Coronary artery (tissue), 2 donors: ENCODE measurements at regions not wholly inside any gene's neighbourhood (a gene's known extent, or its start where the extent isn't known, plus 50 kb on each side); places are given as distances from the start of the nearest gene placed in this dataset.

Source experiments
- DNase-seq: peaks from one replicate; pipeline ENCODE4 v3.0.0-alpha.2; 2017; ENCODE audit warnings: low spot score
- H3K27ac ChIP-seq, 2 donors: fragments of 200-600 bp; sonication (generic); one replicate each; pipeline ENCODE4 v1.5.1; 2016 to 2019
- H3K4me3 ChIP-seq: fragments of 200-600 bp; sonication (generic); 2 replicates; pipeline ENCODE4 v1.5.1; 2016; ENCODE audit warnings: mild to moderate bottlenecking, moderate library complexity
- TF ChIP-seq, protein P1 (sequence below): fragments of 200-600 bp; sonication (generic); IDR thresholded peaks from one replicate; pipeline ENCODE4 v1.5.1; 2019; ENCODE audit warnings: antibody characterized with exemption

GRCh38 chr15:25051399-25052154 lies 96.8 kb downstream of the SNRPN start:
- no peak overlapping the region for H3K27ac ChIP-seq
- DNase-seq: peak; percentile 43
- TF ChIP-seq, protein P1, sequence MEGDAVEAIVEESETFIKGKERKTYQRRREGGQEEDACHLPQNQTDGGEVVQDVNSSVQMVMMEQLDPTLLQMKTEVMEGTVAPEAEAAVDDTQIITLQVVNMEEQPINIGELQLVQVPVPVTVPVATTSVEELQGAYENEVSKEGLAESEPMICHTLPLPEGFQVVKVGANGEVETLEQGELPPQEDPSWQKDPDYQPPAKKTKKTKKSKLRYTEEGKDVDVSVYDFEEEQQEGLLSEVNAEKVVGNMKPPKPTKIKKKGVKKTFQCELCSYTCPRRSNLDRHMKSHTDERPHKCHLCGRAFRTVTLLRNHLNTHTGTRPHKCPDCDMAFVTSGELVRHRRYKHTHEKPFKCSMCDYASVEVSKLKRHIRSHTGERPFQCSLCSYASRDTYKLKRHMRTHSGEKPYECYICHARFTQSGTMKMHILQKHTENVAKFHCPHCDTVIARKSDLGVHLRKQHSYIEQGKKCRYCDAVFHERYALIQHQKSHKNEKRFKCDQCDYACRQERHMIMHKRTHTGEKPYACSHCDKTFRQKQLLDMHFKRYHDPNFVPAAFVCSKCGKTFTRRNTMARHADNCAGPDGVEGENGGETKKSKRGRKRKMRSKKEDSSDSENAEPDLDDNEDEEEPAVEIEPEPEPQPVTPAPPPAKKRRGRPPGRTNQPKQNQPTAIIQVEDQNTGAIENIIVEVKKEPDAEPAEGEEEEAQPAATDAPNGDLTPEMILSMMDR: no peak
- H3K4me3 ChIP-seq: peak overlapping the region; percentile 45

- H3K4me3 ChIP-seq: peak overlapping the region; percentile 45
- H3K27ac ChIP-seq: no peak overlapping the region
- TF ChIP-seq, protein P1: no peak
- no peak for DNase-seq
Measured at GRCh38 chr15:25052191-25052999, 97.6 kb downstream of the SNRPN start.

GRCh38 chr15:25053000-25053815 lies 98.4 kb downstream of the SNRPN start:
- no peak for DNase-seq
- TF ChIP-seq, protein P1: no peak
- Histone ChIP-seq H3K27ac (no peak overlapping the region), H3K4me3 (peak overlapping the region; percentile 45)

DNA sequence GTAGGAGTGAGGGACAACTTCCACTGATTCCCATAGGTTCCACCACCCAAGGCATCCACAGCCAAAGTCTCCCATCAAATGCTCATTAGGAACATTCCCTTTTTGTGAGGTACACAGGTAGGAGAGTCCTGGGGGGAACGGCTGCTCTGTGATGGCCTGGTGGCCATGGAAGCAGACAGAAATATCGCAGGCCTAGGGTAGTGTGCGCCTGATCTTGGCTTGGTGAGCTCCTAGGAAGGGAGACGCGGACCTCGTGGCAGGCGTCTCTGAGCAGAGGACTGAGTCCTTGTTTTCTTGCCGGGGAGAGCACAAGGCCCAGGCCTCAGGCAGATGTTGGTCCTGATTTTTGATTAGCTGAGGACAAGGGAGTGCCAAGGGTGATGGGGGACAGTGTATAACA lies 99.5 kb downstream of the SNRPN start:
- peak overlapping the region; percentile 34 for H3K4me3 ChIP-seq
- TF ChIP-seq, protein P1: no peak
- DNase-seq: peak; percentile 52
- no peak overlapping the region for H3K27ac ChIP-seq

GRCh38 chr15:25054943-25055342 lies 100.2 kb downstream of the SNRPN start:
- Histone ChIP-seq H3K4me3 (peak overlapping the region; percentile 38), H3K27ac (no peak overlapping the region)
- DNase-seq: no peak
- TF ChIP-seq, protein P1: no peak

GRCh38 chr15:25055356-25056068 lies 100.7 kb downstream of the SNRPN start:
- TF ChIP-seq, protein P1: no peak
- DNase-seq: no peak
- Histone ChIP-seq H3K27ac (no peak overlapping the region), H3K4me3 (peak overlapping the region; percentile 38)
